ENCODE measurements at regions not wholly inside any gene's neighbourhood (a gene's known extent, or its start where the extent isn't known, plus 50 kb on each side); places are given as distances from the start of the nearest gene placed in this dataset.

GRCh38 chr6:14549871-14550270 is 432.3 kb downstream of the CD83 start:
- POLR2A ChIA-PET = interaction anchor here (1.4 kb wide), 1 partner anchor 9 kb away, joined by 3 read pairs; no protein-coding TSS in a partner anchor

More at GRCh38 chr6:14549871-14550270, 432.3 kb downstream of the CD83 start:
- CTCF ChIA-PET = interaction anchor here (0.9 kb wide), 1 partner anchor 90 kb away, joined by 3 read pairs; no protein-coding TSS in a partner anchor
- H3K27me3 Mint-ChIP-seq (ENCODE audit: low read depth) = no peaks in the 10 kb centered on the region
- H3K4me3 Mint-ChIP-seq = no peak overlapping the region
- 0 out of 2 replicates have a peak, but pooled peaks cover 2% of the 10 kb centered on the region for H3K36me3 Mint-ChIP-seq
- ATAC-seq (no peak), DNase-seq (ENCODE audit: low spot score) (no peak)
- TF ChIP-seq OVOL2 (CRISPR knock-in tag; IDR thresholded peaks at IDR 0.05; ENCODE audit: borderline replicate concordance) (no peak), ZNF317 (CRISPR knock-in tag; IDR thresholded peaks at IDR 0.05; ENCODE audit: borderline replicate concordance, low read depth) (no peak), NR2C2 (CRISPR knock-in tag; IDR thresholded peaks at IDR 0.05) (no peak), GTF2I (CRISPR knock-in tag; conservative IDR thresholded peaks at IDR 0.05) (no peak), ZNF423 (CRISPR knock-in tag; IDR thresholded peaks at IDR 0.05) (no peak), SMAD4 (CRISPR knock-in tag; IDR thresholded peaks at IDR 0.05) (no peak), FOXP4 (CRISPR knock-in tag; IDR thresholded peaks at IDR 0.05) (no peak), ZNF263 (CRISPR knock-in tag; IDR thresholded peaks at IDR 0.05; ENCODE audit: low read depth) (no peak), NR1H2 (CRISPR knock-in tag; IDR thresholded peaks at IDR 0.05) (no peak), CDX4 (CRISPR knock-in tag; IDR thresholded peaks at IDR 0.05; ENCODE audit: borderline replicate concordance) (no peak), USF1 (CRISPR knock-in tag; IDR thresholded peaks at IDR 0.05) (no peak), AR (CRISPR knock-in tag; IDR thresholded peaks at IDR 0.05) (no peak), FOXP1 (CRISPR knock-in tag; IDR thresholded peaks at IDR 0.05; ENCODE audit: borderline replicate concordance) (no peak), ZNF512 (CRISPR knock-in tag; IDR thresholded peaks at IDR 0.05; ENCODE audit: borderline replicate concordance) (no peak), PRRX2 (CRISPR knock-in tag; IDR thresholded peaks at IDR 0.05) (no peak)
- TF ChIP-seq, protein P1, sequence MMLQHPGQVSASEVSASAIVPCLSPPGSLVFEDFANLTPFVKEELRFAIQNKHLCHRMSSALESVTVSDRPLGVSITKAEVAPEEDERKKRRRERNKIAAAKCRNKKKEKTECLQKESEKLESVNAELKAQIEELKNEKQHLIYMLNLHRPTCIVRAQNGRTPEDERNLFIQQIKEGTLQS (CRISPR knock-in tag; conservative IDR thresholded peaks at IDR 0.05) = no peak
- TF ChIP-seq, protein P2, sequence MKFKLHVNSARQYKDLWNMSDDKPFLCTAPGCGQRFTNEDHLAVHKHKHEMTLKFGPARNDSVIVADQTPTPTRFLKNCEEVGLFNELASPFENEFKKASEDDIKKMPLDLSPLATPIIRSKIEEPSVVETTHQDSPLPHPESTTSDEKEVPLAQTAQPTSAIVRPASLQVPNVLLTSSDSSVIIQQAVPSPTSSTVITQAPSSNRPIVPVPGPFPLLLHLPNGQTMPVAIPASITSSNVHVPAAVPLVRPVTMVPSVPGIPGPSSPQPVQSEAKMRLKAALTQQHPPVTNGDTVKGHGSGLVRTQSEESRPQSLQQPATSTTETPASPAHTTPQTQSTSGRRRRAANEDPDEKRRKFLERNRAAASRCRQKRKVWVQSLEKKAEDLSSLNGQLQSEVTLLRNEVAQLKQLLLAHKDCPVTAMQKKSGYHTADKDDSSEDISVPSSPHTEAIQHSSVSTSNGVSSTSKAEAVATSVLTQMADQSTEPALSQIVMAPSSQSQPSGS (CRISPR knock-in tag; IDR thresholded peaks at IDR 0.05; ENCODE audit: borderline replicate concordance, low read depth) = no peak
- H3K4me1 Mint-ChIP-seq = peaks cover 15% of the 10 kb centered on the region
- H3K27ac Mint-ChIP-seq = no peak overlapping the region
- no peaks in the 10 kb centered on the region for H3K9me3 Mint-ChIP-seq
